ENCODE measurements at regions not wholly inside any gene's neighbourhood (a gene's known extent, or its start where the extent isn't known, plus 50 kb on each side); places are given as distances from the start of the nearest gene placed in this dataset.

GRCh38 chr13:44268980-44269379 is 104.6 kb upstream of the SERP2 start:
- H3K79me2 ChIP-seq (ENCODE audit: control insufficient read depth, insufficient read depth, low read length): no peaks in the 10 kb centered on the region
- ATAC-seq: no peak
- no TSS peak for BruUV-seq (replicated peaks)
- CTCF ChIA-PET: no interaction called here
- no peak overlapping the region for H3K4me2 ChIP-seq (ENCODE audit: control insufficient read depth, insufficient read depth)
- POLR2A ChIA-PET: no interaction called here
- FAIRE-seq: no peak
- no peak overlapping the region for H3K9ac ChIP-seq (ENCODE audit: control insufficient read depth, insufficient read depth, low read length)
- no peak overlapping the region for H3K4me3 ChIP-seq
- no peaks in the 10 kb centered on the region for H3K9me3 ChIP-seq (replicated peaks; ENCODE audit: control insufficient read depth, insufficient read depth, low read length)
- H3K27ac ChIP-seq (ENCODE audit: control insufficient read depth, insufficient read depth): no peak overlapping the region
- no peak overlapping the region for H2AFZ ChIP-seq (ENCODE audit: control insufficient read depth, low read depth, low read length)
- no peaks in the 10 kb centered on the region for H3K36me3 ChIP-seq (ENCODE audit: control insufficient read depth in 2 of 2, insufficient read depth in 2 of 2, low read length in 1 of 2)
- no peaks in the 10 kb centered on the region for H3K27me3 ChIP-seq (replicated peaks in 1 of 2; ENCODE audit: control insufficient read depth in 2 of 2, insufficient read depth in 2 of 2, low read length in 1 of 2)
- in situ Hi-C loops (cut with MboI): no loop called here
- SMC1A ChIA-PET (ENCODE audit: uncharacterized antibody, unreplicated experiment): no interaction called here
- no peak for TF ChIP-seq CHD2 (IDR thresholded peaks at IDR 0.05; ENCODE audit: borderline replicate concordance, low read depth, low read length)
- TF ChIP-seq ATF7 (IDR thresholded peaks at IDR 0.05; ENCODE audit: low read depth): no peak
- TF ChIP-seq CHD1 (IDR thresholded peaks at IDR 0.05; ENCODE audit: low read depth, low read length): no peak
- TF ChIP-seq ZBED1 (IDR thresholded peaks at IDR 0.05; ENCODE audit: borderline replicate concordance): no peak
- TF ChIP-seq FOXK2 (IDR thresholded peaks at IDR 0.05): no peak
- TF ChIP-seq KDM1A (IDR thresholded peaks at IDR 0.05; ENCODE audit: borderline replicate concordance): no peak
- TF ChIP-seq PAX8 (IDR thresholded peaks at IDR 0.05): no peak
- TF ChIP-seq MEF2B (IDR thresholded peaks at IDR 0.05; ENCODE audit: partially characterized antibody, poor library complexity, severe bottlenecking): no peak
- TF ChIP-seq HDAC6 (IDR thresholded peaks at IDR 0.05; ENCODE audit: unreplicated experiment): no peak
- no peak for TF ChIP-seq EP300 (IDR thresholded peaks at IDR 0.05; ENCODE audit: borderline replicate concordance in 1 of 2, control insufficient read depth in 1 of 2, low read depth in 2 of 2, low read length in 2 of 2)
- no peak for TF ChIP-seq ZNF207 (IDR thresholded peaks at IDR 0.05; ENCODE audit: borderline replicate concordance)
- TF ChIP-seq PML (IDR thresholded peaks at IDR 0.05; ENCODE audit: low read length): no peak
- TF ChIP-seq KAT2A (conservative IDR thresholded peaks at IDR 0.05; ENCODE audit: control insufficient read depth, low read depth, low read length): no peak
- no peak for TF ChIP-seq SPI1 (IDR thresholded peaks at IDR 0.05; ENCODE audit: borderline replicate concordance, insufficient read depth, low read depth, low read length)
- no peak for TF ChIP-seq NFYB (IDR thresholded peaks at IDR 0.05; ENCODE audit: insufficient read depth, low read depth, low read length)
- TF ChIP-seq SMAD1 (IDR thresholded peaks at IDR 0.05; ENCODE audit: low read depth, partially characterized antibody): no peak
- TF ChIP-seq YBX1 (IDR thresholded peaks at IDR 0.05): no peak
- TF ChIP-seq E2F4 (IDR thresholded peaks at IDR 0.05; ENCODE audit: low read depth, low read length): no peak
- TF ChIP-seq ZBTB40 (IDR thresholded peaks at IDR 0.05; ENCODE audit: borderline replicate concordance): no peak
- no peak for TF ChIP-seq DPF2 (IDR thresholded peaks at IDR 0.05)
- no peaks in the 10 kb centered on the region for H4K20me1 ChIP-seq (ENCODE audit: control insufficient read depth, insufficient read depth)
- intact Hi-C loops (cut with micrococcal nuclease; ENCODE audit: unreplicated experiment): no loop called here
- H3K4me1 ChIP-seq (ENCODE audit: control insufficient read depth, insufficient read depth, low read length): no peaks in the 10 kb centered on the region
- no peak for DNase-seq (ENCODE audit: low read depth, low spot score)
- RAD21 ChIA-PET (ENCODE audit: unreplicated experiment): no interaction called here

All from GM12878 (cell line).